Stimulated activated CD4-positive, alpha-beta T cell treated with anti-CD3 and anti-CD28 coated beads, Interleukin-4, amount 100 ng/mL, for 48 hours (primary cell): ENCODE measurements at regions not wholly inside any gene's neighbourhood (a gene's known extent, or its start where the extent isn't known, plus 50 kb on each side); places are given as distances from the start of the nearest gene placed in this dataset.
"Not testable (repeated sequence)": the region's sequence is repeated elsewhere in the genome, so short reads cannot be mapped to it uniquely, and the experiment has no call there.

Experiments
- DNase-seq, 2 donors: peaks; one replicate each; pipeline ENCODE4 v3.0.0-alpha.2; 2020; ENCODE audit warnings: low read depth in 2 of 2

GRCh38 chr22:44576311-44577260 lies 78.6 kb upstream of the RTL6 start:
- DNase-seq = no peak

DNA sequence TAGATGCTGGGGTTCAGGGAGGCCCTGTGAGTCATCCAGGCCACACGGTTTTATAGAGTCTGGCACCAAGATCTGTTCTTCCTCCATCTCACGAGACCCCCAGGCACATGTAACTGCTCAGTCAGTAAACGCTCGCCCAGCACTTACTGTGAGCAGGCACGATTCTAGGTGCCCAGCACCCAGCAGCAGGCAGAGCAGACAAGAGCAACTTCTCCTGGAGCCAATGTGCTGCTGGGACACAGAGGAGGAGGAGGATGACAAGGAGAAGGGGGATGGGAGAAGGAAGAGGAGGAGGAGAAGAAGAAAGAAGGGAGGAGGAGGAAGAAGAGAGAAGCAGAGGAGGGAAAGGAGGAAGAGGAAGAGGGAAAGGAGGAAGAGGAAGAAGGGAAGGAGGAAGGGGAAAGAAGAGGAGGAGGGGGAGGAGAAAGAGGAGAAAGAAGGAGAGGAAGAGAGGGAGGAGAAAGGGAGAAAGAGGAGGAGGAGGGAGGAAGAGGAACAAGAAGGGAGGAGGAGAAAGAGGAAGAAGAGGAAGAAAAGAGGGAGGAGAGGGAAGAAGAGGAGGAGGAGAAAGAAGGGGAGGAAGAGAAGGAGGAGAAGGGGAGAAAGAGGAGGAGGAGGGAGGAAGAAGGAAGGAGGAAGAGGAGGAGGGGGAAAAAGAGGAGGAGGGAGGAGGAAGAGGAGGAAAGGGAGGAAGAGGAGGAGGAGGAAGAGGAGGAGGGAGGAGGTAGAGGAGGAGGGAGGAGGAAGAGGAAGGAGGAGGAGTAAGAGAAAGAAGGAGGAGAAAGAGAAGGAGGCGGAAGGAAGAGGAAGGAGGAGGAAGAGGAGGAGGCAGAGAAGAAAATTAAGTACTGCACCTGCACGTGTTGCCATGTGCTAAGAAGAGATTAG lies 77.6 kb upstream of the RTL6 start:
- no peak for DNase-seq

DNA sequence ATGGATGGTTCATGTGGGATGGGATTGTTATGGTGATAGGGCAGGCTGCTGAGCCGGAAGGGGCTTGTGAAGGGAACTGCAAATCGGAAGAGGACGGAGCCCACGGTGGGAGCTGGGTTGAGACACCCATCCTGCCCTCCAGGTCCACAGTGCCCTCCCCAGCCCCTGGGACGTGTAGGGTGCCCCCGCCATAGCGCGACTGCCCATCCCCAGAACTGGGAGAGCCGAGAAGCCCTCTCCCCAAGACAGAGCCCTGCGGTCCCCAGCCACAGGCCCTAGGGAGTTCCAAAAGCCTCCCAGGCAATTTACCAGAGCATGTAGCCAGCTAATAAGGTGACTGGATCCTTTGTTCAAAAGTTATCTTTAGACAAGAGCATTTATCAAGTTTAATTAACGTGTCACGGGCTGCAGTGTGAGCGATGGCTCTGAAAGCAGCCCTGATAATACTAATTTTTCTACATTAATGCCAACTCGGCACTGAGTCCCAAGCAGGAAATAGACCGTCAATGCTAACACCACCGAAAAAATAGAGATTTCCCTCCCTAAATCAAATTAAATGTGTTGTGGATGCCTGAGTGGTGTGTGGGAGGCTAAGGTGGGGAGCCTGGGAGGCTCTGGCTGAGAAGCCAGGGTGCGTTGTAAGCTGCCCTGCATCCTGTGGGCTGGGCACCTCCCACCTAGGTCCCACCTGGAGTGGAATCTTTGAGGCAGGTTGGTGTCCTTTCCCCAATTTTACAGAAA lies 76.8 kb upstream of the RTL6 start:
- DNase-seq = no peak

GRCh38 chr22:44574057-44574639 lies 76.1 kb upstream of the RTL6 start:
- DNase-seq = no peak

DNA sequence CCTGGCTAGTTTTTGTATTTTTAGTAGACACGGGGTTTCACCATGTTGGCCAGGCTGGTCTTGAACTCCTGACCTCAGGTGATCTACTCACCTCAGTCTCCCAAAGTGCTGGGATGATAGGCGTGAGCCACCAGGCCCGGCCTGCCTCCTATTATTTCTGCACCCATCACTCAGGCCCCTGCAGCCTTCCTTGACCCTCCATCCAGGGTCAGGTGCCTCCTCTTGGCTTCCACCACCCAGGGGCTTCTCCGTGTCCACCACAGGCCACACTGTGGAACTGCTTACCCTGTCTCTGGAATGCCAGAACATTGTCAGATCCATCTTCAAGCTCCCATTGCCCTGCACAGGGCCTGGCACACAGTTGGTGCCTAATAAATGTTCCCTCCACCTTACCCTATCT lies 75.4 kb upstream of the RTL6 start:
- DNase-seq = no peak

DNA sequence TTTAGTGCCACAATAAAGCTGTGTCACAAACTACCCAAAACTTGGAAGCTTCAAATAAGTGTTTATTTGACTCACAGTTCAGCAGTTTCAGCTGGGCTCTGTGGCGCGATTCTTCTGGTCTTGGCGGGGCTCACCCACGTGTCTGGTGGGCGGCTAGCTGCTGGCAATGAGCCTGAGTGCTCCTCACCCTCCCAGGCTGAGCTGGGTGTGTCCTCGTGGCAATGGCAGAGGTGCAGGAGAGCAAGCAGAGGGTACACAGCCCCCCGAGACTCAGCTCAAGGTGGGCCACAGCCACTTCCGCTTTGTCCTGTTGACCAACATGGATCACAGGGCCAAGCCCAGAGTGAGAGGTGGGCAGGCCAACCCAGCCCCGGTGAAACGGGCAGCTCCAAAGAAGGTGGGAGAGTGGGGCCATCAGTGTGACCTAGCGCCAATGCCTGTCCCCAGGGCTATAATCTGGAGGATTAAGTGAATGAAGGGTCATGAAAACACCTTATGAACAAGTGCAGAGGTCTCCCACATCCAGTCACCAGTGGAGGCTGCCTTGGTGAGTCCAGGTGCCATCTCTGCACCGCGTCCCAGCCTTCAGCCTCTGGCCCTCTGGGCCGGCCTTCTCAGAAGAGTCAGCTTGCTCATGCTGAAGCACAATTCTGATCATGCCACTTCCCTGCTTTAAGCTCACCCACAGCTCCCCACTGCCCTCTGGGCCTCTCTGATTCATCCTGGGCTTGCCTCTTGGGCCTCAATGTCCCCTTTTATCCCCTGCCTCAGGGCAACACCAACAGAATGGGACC lies 74.6 kb upstream of the RTL6 start:
- no peak for DNase-seq

- DNase-seq = no peak
Measured at GRCh38 chr22:44571566-44572413, 73.8 kb upstream of the RTL6 start.

DNA sequence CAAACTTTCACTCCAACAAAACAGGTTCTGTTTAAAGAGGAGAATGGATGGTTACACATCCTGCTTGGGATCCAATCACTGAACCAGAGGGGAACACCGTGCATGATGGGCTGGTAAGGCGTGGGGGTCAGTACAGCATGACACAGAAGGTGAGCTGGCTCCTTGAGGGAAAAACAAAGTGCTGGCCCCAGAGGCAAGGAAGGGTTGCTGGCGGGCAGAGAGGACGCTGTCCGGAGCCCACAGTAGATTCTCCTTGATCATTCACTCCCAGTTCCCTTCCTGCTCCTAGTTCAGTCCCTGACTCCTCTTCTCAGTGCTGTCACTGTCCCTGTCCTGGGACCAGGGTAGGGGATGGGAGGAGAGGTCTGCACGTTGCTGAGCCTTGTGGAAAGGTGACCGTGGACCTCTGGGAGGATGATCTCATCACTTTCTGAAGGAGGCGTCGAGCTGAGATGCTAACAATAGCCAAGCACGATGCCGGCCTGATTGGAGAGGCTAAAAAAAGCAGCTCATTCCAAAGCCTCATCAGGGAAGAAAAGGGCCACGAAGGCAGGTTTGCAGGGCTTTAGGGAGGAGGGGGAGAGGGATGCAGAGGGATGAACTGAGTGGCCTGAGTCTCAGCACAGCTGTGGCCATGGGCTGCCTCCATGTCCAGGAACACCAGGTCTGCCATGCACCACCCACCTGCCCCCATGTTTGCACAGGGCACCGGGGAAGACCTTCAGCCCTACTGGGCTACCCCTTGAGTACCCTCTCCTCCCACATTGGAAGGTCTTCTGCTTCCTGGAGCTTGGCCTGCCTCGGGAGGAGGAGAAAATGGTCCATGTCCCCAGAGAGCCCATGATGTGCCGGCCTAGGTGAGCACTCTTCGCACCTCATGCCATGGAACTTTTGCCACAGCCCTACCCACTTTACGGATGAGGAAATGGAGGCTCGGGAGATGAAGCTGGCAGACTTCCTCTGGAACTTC lies 72.7 kb upstream of the RTL6 start:
- DNase-seq = no peak

GRCh38 chr22:44569561-44569991 lies 71.5 kb upstream of the RTL6 start:
- DNase-seq = no peak

DNA sequence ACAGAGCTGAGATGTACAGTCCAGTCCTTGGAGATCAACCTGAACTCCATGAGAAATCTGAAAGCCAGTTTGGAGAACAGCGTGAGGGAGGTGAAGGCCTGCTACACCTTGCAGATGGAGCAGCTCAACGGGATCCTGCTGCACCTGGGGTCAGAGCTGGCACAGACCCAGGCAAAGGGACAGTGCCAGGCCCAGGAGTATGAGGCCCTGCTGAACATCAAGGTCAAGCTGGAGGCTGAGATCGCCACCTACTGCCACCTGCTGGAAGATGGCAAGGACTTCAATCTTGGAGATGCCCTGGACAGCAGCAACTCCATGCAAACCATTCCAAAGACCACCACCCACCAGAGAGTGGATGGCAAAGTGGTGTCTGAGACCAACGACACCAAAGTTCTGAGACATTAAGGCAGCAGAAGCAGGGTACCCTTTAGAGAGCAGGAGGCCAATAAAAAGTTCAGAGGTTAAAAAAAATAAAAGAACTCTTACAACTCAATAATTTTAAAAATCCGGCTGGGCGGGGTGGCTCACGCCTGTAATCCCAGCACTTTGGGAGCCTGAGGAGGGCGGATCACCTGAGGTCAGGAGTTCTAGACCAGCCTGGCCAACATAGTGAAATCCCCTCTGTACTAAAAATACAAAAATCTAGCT lies 69.9 kb upstream of the RTL6 start:
- peak; percentile 35 to 37 for DNase-seq

DNA sequence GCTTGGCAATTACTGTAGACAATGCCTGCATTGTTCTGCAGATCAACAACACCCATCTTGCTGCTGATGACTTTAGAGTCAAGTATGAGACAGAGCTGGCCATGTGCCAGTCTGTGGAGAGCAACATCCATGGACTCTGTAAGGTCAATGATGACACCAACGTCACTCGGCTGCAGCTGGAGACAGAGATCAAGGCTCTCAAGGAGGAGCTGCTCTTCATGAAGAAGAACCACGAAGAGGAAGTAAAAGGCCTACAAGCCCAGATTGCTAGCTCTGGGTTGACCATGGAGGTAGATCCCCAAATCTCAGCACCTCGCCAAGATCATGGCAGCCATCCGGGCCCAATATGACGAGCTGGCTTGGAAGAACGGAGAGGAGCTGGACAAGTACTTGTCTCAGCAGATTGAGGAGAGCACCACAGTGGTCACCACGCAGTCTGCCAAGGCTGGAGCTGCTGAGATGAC lies 69.4 kb upstream of the RTL6 start:
- DNase-seq = not testable (repeated sequence)

DNA sequence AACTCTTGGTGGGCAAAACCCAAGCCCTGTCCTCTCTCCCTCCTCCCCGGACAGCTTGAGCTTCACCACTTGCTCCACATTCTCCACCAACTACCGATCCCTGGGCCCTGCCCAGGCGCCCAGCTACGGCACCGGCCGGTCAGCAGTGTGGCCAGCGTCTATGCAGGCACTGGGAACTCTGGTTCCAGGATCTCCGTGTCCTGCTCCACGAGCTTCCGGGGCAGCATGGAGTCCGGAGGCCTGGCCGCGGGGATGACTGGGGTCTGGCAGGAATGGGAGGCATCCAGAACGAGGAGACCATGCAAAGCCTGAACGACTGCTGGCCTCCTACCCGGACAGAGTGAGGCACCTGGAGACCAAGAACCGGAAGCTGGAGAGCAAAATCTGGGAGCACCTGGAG lies 68.9 kb upstream of the RTL6 start:
- no peak for DNase-seq

GRCh38 chr22:44562651-44563050 lies 64.6 kb upstream of the RTL6 start:
- DNase-seq = not testable (repeated sequence)

GRCh38 chr22:44561139-44561840 lies 63.3 kb upstream of the RTL6 start:
- DNase-seq = no peak

DNA sequence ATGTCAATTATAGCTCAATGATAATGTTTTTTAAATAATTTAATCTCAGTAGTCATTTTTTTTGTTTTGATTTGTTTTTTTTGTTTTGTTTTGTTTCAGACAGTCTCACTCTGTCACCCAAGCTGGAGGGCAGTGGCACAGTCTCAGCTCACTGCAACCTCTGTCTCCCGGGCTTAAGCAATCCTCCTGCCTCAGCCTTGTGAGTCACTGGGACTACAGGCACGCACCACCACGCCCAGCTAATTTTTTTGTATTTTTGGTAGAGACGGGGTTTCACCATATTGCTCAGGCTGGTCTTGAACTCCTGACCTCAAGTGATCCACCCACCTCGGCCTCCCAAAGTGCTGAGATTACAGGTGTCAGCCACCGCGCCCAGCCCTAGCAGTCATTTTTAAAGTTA lies 60.6 kb upstream of the RTL6 start:
- not testable (repeated sequence) for DNase-seq

GRCh38 chr22:44557872-44558271 lies 59.8 kb upstream of the RTL6 start:
- not testable (repeated sequence) for DNase-seq

- DNase-seq = no peak
Measured at GRCh38 chr22:44557064-44557748, 59.2 kb upstream of the RTL6 start.
